GM12874 (cell line): ENCODE measurements at regions not wholly inside any gene's neighbourhood (a gene's known extent, or its start where the extent isn't known, plus 50 kb on each side); places are given as distances from the start of the nearest gene placed in this dataset.

Source experiments
- CTCF ChIP-seq: IDR thresholded peaks from 2 replicates; pipeline ENCODE4 v1.5.1; 2011; ENCODE audit warnings: low read depth, mild to moderate bottlenecking, control low read depth, low read length, moderate library complexity; ENCODE audit not compliant: insufficient read depth

GRCh38 chr7:85972504-85973141, 671.1 kb upstream of the GRM3 start:
- TF ChIP-seq CTCF, result no peak

GRCh38 chr7:85954961-85955360, 688.7 kb upstream of the GRM3 start:
- no peak for TF ChIP-seq CTCF

DNA sequence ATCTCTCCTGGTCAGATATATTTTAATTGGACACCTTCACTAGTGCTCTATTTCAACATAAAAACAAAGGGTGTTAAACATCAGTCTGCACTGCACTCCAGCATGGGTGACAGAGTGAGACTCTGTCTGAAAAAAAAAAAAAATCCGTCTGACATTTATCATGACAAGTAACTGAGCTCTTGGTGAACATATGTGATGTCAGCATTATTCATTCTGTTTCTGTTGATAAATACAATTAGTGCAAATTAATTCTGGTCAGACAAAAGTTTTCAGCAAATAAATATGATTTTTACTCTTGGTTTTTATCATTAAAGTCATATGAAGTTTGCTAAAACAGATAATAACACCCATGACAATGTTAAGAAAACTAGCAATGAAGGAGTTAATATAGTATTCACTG, 692.8 kb upstream of the GRM3 start:
- no peak for TF ChIP-seq CTCF

GRCh38 chr7:85950418-85950817, 693.3 kb upstream of the GRM3 start:
- TF ChIP-seq CTCF, result no peak

DNA sequence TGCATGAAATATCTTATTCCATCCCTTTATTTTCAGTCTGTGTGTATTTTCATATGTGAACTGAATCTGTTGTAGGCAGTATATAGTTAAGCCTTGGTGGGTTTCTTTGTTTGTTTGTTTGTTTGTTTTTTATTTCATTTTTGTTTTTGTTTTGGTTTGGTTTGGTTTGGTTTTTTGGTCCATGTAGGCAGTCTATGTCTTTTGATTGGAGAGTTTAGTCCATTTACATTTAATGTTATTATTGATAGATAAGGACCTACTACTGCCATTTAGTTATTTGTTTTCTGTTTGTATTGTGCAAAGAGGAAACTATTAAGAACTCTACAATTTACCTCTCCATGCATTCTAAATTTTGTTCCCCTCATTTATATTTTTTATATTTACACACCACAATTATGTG, 695.9 kb upstream of the GRM3 start:
- no peak for TF ChIP-seq CTCF

GRCh38 chr7:85940798-85941197, 702.9 kb upstream of the GRM3 start:
- TF ChIP-seq CTCF, result no peak

DNA sequence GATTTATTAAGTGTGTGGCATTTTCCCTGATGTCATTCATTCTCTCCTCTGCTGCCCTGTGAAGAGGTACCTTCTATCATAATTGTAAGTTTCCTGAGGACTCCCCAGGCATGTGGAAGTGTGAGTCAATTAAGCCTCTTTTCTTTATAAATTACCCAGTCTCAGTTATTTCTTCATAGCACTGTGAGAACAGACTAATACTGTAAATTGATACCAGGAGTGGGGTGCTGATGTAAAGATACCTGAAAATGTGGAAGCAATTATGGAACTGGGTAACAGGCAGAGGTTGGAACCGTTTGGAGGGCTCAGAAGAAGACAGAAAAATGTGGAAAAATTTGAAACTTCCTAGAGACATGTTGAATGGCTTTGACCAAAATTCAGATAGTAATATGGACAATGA, 711.8 kb upstream of the GRM3 start:
- no peak for TF ChIP-seq CTCF

GRCh38 chr7:85928500-85928899, 715.2 kb upstream of the GRM3 start:
- TF ChIP-seq CTCF, result no peak
